ENCODE measurements at regions not wholly inside any gene's neighbourhood (a gene's known extent, or its start where the extent isn't known, plus 50 kb on each side); places are given as distances from the start of the nearest gene placed in this dataset.

DNA sequence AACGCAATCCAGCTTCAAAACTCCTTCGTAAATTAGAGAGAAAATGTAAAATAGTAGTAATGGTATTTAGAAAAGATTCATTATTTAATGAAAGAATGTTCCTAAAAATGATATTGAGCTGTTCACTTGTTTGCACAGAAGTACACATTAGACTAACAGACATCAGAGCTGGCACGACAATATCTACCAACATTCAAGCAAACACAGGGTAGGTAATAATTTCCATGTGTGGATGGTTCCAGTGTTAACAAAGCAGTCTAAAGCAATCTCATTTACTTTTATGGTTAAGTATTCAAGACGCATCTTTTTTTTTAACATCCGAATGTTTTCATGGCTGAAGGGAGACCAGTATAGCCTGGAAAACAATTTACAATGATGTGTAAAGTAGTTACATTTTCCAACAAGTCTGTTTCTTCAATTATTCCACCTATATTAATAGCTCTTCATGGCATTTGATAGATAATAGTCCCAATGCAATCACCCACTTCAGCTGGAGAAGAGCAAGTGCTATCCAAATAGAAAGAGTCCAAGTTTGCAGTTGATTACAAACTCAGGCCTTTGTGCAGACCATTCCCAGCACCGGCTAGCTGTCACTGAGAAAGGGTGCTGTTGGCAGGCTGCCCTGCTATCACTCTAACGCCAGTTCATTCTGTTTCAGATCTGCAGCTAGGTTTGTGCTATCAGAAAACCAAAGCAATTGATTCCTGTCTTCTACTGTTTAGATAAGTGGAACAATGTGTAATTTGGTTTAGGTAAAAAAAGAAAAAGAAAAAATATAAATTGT is 458.8 kb downstream of the DTWD2 start:
- no peak for DNase-seq (ENCODE audit: low read depth)
- H3K4me3 ChIP-seq (ENCODE audit: low read length): no peak overlapping the region
- TF ChIP-seq, protein P1, sequence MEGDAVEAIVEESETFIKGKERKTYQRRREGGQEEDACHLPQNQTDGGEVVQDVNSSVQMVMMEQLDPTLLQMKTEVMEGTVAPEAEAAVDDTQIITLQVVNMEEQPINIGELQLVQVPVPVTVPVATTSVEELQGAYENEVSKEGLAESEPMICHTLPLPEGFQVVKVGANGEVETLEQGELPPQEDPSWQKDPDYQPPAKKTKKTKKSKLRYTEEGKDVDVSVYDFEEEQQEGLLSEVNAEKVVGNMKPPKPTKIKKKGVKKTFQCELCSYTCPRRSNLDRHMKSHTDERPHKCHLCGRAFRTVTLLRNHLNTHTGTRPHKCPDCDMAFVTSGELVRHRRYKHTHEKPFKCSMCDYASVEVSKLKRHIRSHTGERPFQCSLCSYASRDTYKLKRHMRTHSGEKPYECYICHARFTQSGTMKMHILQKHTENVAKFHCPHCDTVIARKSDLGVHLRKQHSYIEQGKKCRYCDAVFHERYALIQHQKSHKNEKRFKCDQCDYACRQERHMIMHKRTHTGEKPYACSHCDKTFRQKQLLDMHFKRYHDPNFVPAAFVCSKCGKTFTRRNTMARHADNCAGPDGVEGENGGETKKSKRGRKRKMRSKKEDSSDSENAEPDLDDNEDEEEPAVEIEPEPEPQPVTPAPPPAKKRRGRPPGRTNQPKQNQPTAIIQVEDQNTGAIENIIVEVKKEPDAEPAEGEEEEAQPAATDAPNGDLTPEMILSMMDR (conservative IDR thresholded peaks at IDR 0.05; ENCODE audit: low read depth, low read length): no peak

DNA sequence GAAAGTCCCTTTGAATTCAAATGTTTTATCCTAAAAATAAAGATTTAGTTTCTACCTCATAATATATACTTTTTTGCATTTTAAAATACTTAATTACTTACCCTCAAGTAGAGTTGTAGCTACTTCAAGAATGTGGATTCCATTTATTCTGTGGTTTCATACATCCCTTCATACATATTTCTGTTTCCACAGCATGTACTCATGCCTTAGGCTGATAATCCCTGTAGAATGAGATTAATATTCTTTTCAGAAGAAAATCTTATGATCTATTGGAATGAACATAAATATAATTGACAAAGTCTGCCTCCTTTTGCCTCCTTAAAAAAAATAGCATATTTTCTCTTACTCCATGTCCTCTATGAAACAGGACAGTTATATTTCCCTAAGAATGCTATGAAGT is 465.7 kb downstream of the DTWD2 start:
- H3K4me3 ChIP-seq (ENCODE audit: low read length): no peak overlapping the region
- DNase-seq (ENCODE audit: low read depth): peak; percentile 0
- TF ChIP-seq, protein P1 (conservative IDR thresholded peaks at IDR 0.05; ENCODE audit: low read depth, low read length): no peak

DNA sequence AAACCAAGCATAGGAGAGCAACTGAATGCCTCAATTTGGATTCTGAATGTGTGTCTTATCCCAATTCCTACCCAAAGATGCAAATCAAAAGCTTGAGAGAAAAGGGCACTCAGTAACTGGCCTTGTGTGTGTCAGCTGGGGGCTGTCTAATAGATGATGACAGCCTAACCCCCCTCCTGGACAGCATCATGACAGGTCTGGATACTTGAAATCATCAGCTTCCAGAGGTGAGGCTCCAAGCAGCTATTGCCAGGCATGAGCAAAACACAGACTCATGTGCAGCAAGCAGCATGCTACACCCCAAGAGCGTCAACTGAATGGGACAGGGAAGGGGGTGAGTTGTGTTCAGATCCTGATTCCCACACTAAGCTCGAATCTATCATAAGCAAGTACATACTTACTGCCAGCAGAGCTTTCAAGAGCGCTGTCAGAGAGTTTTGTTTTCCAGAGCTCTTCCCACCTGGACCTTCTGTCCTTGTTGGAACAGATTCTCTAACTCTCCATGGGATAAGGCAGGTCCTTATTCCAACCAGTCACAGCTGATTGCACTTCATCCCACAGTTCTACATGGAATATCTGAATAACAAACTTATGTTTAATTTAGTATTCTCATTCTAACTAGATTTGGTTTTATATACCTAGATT is 467.5 kb downstream of the DTWD2 start:
- no peak for DNase-seq (ENCODE audit: low read depth)
- TF ChIP-seq, protein P1 (conservative IDR thresholded peaks at IDR 0.05; ENCODE audit: low read depth, low read length): no peak
- no peak overlapping the region for H3K4me3 ChIP-seq (ENCODE audit: low read length)

DNA sequence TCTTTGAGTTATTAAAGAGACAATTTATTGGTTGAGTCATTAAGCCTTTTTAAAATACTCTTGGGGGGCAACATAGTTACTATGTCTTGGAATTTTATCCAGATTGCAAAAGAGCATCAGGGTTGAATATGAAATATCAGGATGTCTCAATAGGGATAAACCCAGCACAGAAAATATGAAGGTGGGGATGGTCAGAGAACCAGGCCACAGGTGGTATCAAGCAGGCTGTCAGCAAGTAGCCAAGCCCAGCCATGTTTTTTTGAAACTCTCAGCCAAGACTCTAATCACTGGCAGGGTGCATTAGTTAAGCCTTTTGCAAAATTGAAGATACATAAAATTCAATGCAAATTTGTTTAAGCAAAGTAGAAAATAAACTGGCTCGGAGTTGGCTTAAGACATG is 468.9 kb downstream of the DTWD2 start:
- TF ChIP-seq, protein P1 (conservative IDR thresholded peaks at IDR 0.05; ENCODE audit: low read depth, low read length): no peak
- H3K4me3 ChIP-seq (ENCODE audit: low read length): no peak overlapping the region
- DNase-seq (ENCODE audit: low read depth): no peak

DNA sequence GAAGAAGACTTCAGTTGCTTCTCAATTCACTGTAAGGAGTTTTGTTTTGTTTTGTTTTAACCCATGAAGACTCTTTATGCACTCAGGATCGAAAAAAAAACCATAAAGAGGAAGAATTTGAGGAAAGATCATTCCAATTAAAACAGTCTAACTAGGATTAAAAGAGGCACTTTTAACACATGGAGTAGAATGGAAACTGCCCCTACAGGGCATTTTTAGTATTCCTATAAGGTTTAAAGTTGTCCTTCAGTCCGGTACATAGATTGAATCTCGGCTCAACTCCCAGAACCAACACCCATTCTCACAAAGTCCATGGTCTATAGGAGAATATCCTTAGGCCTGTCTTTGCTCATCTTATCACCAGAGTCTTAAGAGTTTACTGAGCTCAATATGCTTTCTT is 469.6 kb downstream of the DTWD2 start:
- H3K4me3 ChIP-seq (ENCODE audit: low read length): no peak overlapping the region
- TF ChIP-seq, protein P1 (conservative IDR thresholded peaks at IDR 0.05; ENCODE audit: low read depth, low read length): no peak
- no peak for DNase-seq (ENCODE audit: low read depth)

DNA sequence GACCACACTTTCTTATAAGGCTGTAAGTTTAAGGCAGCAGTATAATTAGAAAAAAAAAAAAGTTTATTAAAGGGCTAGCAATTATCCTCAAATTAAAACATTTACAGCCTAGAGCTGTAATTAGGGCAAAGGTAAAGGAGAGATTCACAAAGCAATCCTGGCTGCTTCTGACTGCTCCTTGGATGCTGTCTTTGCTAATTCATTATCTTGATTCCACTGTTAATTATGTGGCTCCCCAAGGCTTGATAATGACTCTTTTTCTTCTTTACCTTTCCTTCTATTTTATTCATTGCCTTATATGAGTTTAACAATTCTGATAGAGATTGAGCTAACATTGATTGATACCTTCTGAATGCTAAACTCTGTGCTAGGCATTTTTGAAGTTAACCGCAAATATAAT is 476.5 kb downstream of the DTWD2 start:
- DNase-seq (ENCODE audit: low read depth): no peak
- no peak overlapping the region for H3K4me3 ChIP-seq (ENCODE audit: low read length)
- TF ChIP-seq, protein P1 (conservative IDR thresholded peaks at IDR 0.05; ENCODE audit: low read depth, low read length): no peak
